ENCODE measurements at regions not wholly inside any gene's neighbourhood (a gene's known extent, or its start where the extent isn't known, plus 50 kb on each side); places are given as distances from the start of the nearest gene placed in this dataset.

DNA sequence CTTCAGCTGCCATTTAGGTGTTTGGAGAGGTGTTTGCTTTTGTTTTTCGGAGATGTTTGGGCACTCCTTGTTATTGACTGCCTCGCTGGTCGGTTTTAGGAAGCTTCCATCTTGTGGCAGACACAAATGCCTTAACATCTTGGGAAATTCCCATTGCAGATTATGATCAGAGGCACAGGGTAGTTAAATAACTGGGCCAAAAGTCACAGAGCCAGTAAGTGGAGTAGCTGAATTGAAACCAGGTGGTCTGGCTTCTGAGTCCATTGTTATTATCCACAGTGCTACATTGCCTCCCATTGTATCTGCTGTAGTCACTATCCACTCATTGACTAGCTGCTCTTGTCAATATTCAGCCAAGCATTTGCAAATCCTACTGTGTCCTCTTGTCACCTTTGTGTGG is 138.2 kb upstream of the PLPP4 start:
- TF ChIP-seq GATA3 (IDR thresholded peaks at IDR 0.05; ENCODE audit: low read depth, low read length) (peak; percentile 73), GATA2 (IDR thresholded peaks at IDR 0.05; ENCODE audit: low read depth, low read length) (peak; percentile 90)

DNA sequence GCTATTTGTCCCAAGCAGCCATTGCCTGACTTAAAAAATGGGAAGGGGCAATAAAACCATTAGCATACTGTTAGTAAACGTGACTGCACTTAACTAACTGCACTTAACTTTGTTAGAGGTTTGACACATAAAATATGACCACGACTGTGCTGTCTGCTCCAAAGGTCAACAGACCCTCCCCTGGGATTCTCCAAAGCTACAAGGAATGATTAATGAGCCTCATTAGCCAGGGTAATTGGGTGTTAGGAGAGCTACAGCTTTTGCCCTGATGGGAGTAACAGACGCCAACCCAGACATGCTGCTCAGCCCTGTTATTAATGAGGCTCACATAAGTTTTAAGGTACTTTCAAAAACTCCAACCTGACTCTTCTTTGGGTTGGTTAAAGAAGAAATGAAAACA is 129.4 kb upstream of the PLPP4 start:
- TF ChIP-seq GATA2 (IDR thresholded peaks at IDR 0.05; ENCODE audit: low read depth, low read length) = no peak
- TF ChIP-seq GATA3 (IDR thresholded peaks at IDR 0.05; ENCODE audit: low read depth, low read length) = no peak

DNA sequence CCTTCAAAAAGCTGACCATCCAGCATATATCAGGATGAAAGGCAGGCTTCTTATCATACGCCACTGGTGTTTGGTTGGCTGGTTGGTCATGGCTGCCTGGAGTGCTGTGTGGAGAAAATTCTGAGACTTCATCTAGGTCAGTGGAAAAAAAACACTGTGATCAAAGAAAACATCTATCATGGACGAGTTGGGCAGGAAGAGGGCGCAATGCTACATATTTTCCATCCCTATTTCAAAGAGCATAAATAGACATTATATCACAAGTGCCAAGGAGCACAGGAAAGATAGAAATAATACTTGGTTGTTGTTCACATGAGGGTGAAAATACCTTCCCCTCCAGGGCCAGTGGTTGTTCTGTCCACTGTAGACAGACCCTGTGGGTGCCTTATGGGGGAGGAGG is 128.4 kb upstream of the PLPP4 start:
- TF ChIP-seq GATA3 (IDR thresholded peaks at IDR 0.05; ENCODE audit: low read depth, low read length) (no peak), GATA2 (IDR thresholded peaks at IDR 0.05; ENCODE audit: low read depth, low read length) (no peak)

DNA sequence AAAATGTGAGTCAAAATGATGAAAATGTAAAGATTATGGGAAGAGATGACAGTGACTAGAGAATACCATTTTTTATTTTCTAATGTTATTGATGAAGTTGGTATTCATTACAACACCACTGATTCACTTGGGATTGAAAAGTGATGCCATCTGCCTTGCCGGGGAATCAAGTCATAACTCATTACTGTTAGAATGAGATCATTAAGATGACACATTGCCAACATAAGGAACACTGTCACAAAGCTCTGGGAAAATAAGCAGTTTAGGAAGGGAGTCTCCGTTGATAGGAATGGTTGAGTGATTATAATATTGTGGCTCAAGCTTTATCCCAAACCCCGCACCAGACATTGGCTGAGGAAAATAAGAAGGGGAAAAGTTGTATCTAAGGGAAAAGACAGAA is 121.5 kb upstream of the PLPP4 start:
- no peak for TF ChIP-seq GATA2 (IDR thresholded peaks at IDR 0.05; ENCODE audit: low read depth, low read length)
- no peak for TF ChIP-seq GATA3 (IDR thresholded peaks at IDR 0.05; ENCODE audit: low read depth, low read length)

DNA sequence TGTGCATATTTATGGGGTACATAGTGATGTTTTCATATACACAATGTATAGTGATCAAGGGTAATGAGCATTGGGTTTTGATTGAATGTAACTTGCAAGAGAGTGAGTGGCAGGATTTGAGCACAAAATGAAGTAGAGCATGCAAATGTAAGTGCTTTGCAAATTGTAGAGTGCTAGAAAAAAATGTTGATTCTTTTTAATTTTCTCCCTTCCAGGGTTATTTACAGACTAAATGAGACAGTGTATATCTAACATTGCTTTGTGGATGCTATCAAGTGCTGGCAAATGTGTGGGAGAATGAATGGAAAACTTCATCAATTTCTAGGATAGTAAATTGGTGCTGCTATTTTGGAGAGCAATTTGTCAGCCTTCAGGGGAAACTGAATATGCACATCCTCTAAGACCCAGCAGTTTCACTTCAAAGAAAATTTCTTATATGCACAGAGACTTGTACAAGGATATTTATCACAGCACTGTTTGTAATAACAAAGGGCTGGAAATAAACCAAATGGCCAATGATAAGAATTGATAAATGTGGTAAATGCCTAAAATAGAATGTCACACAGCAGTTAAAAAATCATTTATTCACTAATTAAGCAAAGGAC is 120.6 kb upstream of the PLPP4 start:
- TF ChIP-seq GATA2 (IDR thresholded peaks at IDR 0.05; ENCODE audit: low read depth, low read length) (no peak), GATA3 (IDR thresholded peaks at IDR 0.05; ENCODE audit: low read depth, low read length) (no peak)

DNA sequence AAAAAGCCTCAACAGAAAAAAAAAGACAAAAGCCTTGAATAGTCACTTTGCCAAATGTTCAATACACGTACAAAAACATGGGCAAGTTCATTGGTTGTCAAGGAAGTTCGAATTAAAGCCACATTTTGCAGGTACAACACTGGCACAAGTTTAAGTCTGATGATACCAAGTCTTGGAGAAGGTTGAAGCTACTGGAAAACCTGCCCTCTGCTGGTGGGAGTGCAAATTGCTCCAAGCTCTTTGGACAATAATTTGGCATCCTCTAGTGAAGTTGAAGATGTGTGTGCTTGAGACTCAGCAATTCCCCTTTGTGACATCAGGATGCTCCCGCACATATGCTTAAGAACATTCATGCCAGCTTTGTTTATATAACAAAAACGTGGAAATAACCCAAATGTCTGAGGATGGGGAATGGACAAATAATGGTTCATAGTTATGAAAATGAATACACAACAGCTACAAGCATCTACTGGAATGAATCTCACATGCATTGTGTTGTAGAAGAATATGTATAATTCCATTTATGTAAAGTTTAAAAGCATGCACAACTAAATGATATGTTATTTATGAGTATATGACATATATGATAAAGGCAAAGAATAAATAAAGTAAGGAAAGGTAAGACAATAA is 120.0 kb upstream of the PLPP4 start:
- TF ChIP-seq GATA3 (IDR thresholded peaks at IDR 0.05; ENCODE audit: low read depth, low read length) (no peak), GATA2 (IDR thresholded peaks at IDR 0.05; ENCODE audit: low read depth, low read length) (no peak)

DNA sequence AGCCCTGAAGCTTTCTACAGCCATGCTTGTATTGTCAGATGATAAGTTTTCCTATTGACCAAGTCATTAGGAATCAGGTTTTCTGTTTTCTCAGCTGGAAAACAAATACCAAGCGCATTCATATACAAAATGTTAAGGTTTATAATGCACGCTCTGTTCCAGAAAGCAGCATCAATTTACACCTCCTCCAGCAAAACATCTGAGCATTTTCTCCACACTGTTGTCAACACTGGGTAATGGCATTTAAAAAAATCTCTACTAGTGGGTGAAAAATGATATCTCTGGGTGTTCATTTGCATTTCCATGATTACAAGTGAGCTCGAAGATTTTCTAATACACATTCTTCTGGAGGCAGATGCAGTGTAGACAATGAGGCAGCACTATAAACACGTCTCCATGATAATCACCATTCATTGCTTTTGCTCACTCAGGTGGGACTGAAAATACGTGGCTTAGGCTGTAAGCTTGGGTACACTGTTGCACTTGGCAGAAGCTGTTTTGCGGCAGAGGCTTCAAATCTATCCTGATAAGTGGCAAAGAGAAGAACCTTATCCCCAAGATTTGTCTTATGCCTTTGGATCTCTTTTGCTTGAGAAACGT is 114.8 kb upstream of the PLPP4 start:
- TF ChIP-seq GATA2 (IDR thresholded peaks at IDR 0.05; ENCODE audit: low read depth, low read length) (no peak), GATA3 (IDR thresholded peaks at IDR 0.05; ENCODE audit: low read depth, low read length) (no peak)

DNA sequence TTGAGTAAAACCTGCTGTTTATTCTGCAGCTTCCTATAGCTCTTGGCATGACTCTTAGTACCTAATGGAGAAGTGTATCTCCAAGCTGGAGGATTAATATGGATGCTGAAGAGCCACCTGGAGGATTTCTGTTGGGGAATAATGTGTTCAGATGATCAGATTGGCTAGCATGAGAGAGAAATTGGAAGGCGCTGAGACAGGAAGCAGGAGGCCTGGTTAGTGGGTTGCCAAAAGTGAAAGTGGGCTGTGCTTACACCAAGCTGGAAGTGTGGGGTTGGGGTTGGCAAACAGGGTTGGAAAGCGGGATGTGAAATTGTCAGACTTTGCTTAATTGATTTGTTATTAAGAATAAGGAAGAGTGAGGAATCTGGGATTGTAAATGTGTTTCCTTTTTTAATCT is 111.8 kb upstream of the PLPP4 start:
- TF ChIP-seq GATA2 (IDR thresholded peaks at IDR 0.05; ENCODE audit: low read depth, low read length) = no peak
- no peak for TF ChIP-seq GATA3 (IDR thresholded peaks at IDR 0.05; ENCODE audit: low read depth, low read length)

DNA sequence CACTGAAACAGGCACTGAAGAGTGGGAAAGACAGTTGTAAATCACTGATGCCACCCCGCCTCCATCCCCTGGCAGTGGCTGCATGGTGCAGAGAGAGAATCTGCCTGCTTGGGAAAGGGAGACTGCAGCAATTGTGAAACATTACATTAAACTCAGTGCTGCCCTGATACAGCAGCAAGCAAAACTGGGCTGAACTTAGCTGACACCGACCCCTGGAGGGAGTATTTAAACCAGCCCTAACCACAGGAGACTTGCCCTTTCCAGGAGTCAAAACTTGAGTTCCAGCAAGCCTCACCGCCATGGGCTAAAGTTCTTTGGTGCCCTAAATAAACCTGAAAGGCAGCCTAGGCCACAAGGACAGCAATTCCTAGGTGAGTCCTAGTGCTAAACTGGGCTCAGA is 109.4 kb upstream of the PLPP4 start:
- TF ChIP-seq GATA3 (IDR thresholded peaks at IDR 0.05; ENCODE audit: low read depth, low read length) = no peak

DNA sequence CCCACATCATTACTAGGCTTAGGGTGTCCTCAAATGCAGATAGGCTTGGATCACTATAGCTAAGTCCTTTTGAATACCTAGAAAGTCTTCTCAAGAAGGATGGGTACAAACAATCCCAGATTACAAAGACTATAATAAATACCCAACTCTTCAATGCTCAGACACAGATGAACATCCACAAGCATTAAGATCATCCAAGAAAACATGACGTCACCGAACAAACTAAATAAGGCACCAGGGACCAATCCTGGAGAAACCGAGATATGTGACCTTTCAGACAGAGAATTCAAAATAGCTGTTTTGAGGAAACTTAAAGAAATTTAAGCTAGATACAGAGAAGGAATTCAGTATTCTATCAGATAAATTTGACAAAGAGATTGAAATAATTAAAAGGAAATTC is 108.0 kb upstream of the PLPP4 start:
- TF ChIP-seq GATA3 (IDR thresholded peaks at IDR 0.05; ENCODE audit: low read depth, low read length) (no peak), GATA2 (IDR thresholded peaks at IDR 0.05; ENCODE audit: low read depth, low read length) (no peak)

DNA sequence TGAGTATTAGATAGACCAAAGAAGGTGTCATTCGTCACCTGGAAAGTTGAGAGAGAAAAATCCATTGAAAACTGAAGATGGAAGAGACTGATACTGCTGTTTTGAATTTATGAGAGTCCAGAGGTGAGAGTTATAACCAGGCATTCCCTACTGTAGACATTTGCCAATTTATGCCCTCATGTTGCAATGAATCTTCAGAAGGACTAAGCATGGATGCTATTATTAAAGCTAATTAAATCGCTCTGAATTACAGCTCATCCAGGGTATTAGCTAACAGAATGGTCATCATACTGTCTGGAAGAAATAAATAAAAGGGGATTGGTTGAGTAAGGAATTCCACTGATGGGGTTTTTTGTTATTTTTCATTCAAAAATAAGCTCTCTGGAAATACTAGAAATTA is 101.6 kb upstream of the PLPP4 start:
- TF ChIP-seq GATA3 (IDR thresholded peaks at IDR 0.05; ENCODE audit: low read depth, low read length) (no peak), GATA2 (IDR thresholded peaks at IDR 0.05; ENCODE audit: low read depth, low read length) (no peak)

DNA sequence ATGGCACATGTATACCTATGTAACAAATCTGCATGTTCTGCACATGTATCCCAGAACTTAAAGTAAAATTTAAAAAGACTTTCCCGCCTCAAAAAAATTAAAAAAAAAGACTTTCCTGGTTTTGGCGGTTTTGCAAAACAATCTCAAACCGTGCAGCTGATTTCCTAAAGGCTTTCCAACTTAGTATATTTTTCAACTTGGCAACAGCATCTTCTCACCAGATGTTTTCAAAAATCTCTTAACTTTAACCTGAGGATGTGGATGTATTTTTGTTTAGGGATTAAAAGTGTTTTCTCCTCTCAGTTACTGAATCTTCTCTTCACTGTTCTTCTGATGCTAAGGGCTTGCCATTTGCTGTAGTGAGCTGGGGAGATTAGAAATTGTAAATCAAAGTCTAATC is 96.5 kb upstream of the PLPP4 start:
- TF ChIP-seq GATA3 (IDR thresholded peaks at IDR 0.05; ENCODE audit: low read depth, low read length) = no peak

DNA sequence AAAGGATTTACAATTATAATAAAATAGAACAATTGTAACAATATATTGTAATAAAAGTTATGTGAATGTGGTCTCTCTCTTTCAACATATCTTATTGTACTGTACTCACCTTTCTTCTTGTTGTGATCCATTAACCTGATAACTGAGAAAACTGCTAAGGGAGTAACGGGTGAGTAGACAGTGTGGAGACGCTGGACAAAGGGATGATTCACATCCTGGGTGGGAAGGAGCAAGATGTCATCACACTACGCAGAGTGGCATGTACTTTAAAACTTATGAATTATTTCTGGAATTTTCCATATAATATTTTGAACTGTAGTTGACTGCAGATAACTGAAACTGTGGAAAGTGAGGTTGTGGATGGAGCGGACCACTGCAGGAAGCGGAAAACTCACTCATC is 91.2 kb upstream of the PLPP4 start:
- TF ChIP-seq GATA3 (IDR thresholded peaks at IDR 0.05; ENCODE audit: low read depth, low read length) (no peak), GATA2 (IDR thresholded peaks at IDR 0.05; ENCODE audit: low read depth, low read length) (no peak)

DNA sequence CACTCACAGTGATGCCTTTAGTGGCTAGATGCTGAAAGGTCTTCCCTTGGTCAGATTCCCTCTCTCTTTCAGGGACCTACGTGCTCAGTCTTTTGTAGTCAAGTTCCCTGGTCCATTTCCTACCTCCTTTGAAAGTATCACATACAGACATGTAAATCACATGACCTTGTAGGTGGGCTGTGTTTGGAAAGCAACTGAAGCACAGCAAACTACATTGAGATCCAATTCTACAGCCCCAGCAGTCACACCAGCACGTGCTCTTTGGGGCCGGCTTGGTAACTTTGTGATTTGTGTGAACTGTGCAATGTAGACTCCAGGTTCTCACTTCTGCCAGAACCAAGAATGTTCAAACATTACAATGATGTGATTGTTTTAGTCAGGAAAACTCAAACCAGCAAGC is 89.7 kb upstream of the PLPP4 start:
- TF ChIP-seq GATA3 (IDR thresholded peaks at IDR 0.05; ENCODE audit: low read depth, low read length) (no peak), GATA2 (IDR thresholded peaks at IDR 0.05; ENCODE audit: low read depth, low read length) (no peak)

DNA sequence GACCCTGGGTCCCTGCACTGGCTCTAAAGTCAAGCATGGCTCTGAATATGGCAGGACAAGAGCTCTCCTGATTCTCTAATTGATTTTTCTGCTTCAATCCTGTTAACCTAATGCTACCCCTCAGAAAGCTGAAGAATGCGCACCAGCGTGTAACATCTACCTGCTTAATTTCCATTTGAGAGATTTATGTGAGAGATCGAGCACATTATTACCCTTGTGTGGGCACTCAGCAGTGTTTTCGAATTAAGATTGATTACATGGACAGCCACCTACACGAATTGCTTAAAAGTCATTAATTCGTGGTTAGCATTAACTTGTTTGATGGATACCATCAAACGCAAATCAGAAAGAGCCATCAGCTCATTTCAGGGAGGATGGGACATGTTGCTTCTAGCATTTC is 88.7 kb upstream of the PLPP4 start:
- no peak for TF ChIP-seq GATA2 (IDR thresholded peaks at IDR 0.05; ENCODE audit: low read depth, low read length)
- no peak for TF ChIP-seq GATA3 (IDR thresholded peaks at IDR 0.05; ENCODE audit: low read depth, low read length)
